HEK293 (cell line): ENCODE measurements at regions not wholly inside any gene's neighbourhood (a gene's known extent, or its start where the extent isn't known, plus 50 kb on each side); places are given as distances from the start of the nearest gene placed in this dataset.

ENCODE experiments used
- CTCF ChIA-PET: fragments of 350-600 bp; formaldehyde crosslinking; extraction: SDS; loops from one replicate; lab custom pipeline; 2021; ENCODE audit warnings: antibody characterized with exemption; lab: Yijun Ruan, JAX
- POLR2A ChIA-PET: fragments of 300-600 bp; formaldehyde crosslinking; extraction: SDS; loops from one replicate; lab custom pipeline; 2020; ENCODE audit warnings: antibody characterized with exemption, inconsistent platforms; lab: Yijun Ruan, JAX
- H3K27ac ChIP-seq: fragments of 200-500 bp; sonication (Bioruptor generic); 2 replicates; pipeline ENCODE4 v1.5.1; 2014; ENCODE audit warnings: low read depth, low read length, control low read depth, inconsistent platforms; ENCODE audit errors: extremely low read depth
- H3K36me3 ChIP-seq, 2 experiments: fragments of 200-500 bp in 1 of 2; sonication (Bioruptor generic) in 1 of 2; 1 replicate in 1 of 2; 2 replicates in 1 of 2; pipeline ENCODE4 v1.5.1; 2014 to 2017; ENCODE audit warnings: inconsistent platforms in 2 of 2, low read length in 2 of 2; ENCODE audit not compliant: control insufficient read depth in 2 of 2, insufficient read depth in 1 of 2
- H3K4me1 ChIP-seq: fragments of 200-500 bp; sonication (Bioruptor generic); 2 replicates; pipeline ENCODE4 v1.5.1; 2014; ENCODE audit warnings: mild to moderate bottlenecking, low read length, inconsistent platforms; ENCODE audit not compliant: control insufficient read depth, insufficient read depth
- H3K4me3 ChIP-seq: 2 replicates; pipeline ENCODE4 v1.5.1; 2011; ENCODE audit warnings: low read depth, mild to moderate bottlenecking, control low read depth, low read length, moderate library complexity
- H3K9me3 ChIP-seq: fragments of 200-500 bp; sonication (Bioruptor generic); 2 replicates; pipeline ENCODE4 v1.5.1; 2014; ENCODE audit warnings: low read depth, low read length, inconsistent platforms; ENCODE audit not compliant: control insufficient read depth, insufficient read depth
- BCL11B ChIP-seq: fragments of 450-650 bp; formaldehyde crosslinking; IDR thresholded peaks from 2 replicates; pipeline ENCODE4 v1.5.1; 2016; ENCODE audit warnings: low read depth, missing biosample characterization, missing genetic modification characterization
- BCL6B ChIP-seq: fragments of 450-650 bp; formaldehyde crosslinking; IDR thresholded peaks from 2 replicates; pipeline ENCODE4 v1.5.1; 2017; ENCODE audit warnings: missing biosample characterization, missing genetic modification characterization
- FEZF1 ChIP-seq: fragments of 450-650 bp; formaldehyde crosslinking; IDR thresholded peaks from 2 replicates; pipeline ENCODE4 v1.5.1; 2016; ENCODE audit warnings: missing biosample characterization, missing genetic modification characterization
- GFI1B ChIP-seq: fragments of 450-650 bp; formaldehyde crosslinking; IDR thresholded peaks from 2 replicates; pipeline ENCODE4 v1.5.1; 2016; ENCODE audit warnings: missing biosample characterization, missing genetic modification characterization
- HOXA7 ChIP-seq: sonication (generic); formaldehyde crosslinking; IDR thresholded peaks from 2 replicates; pipeline ENCODE4 v1.8.1; 2022; ENCODE audit warnings: missing genetic modification reagents, borderline replicate concordance
- KLF9 ChIP-seq: fragments of 450-650 bp; formaldehyde crosslinking; IDR thresholded peaks from 2 replicates; pipeline ENCODE4 v1.5.1; 2016; ENCODE audit warnings: missing biosample characterization, missing genetic modification characterization, low read depth
- MEIS1 ChIP-seq: sonication (generic); formaldehyde crosslinking; IDR thresholded peaks from 2 replicates; pipeline ENCODE4 v1.8.1; 2022; ENCODE audit warnings: missing genetic modification reagents, mild to moderate bottlenecking, borderline replicate concordance
- PRDM2 ChIP-seq: fragments of 450-650 bp; formaldehyde crosslinking; IDR thresholded peaks from 2 replicates; pipeline ENCODE4 v1.5.1; 2016; ENCODE audit warnings: missing biosample characterization, missing genetic modification characterization, borderline replicate concordance
- SCRT1 ChIP-seq: fragments of 450-650 bp; formaldehyde crosslinking; IDR thresholded peaks from 2 replicates; pipeline ENCODE4 v1.5.1; 2016; ENCODE audit warnings: missing biosample characterization, missing genetic modification characterization, borderline replicate concordance
- ZBTB6 ChIP-seq: fragments of 450-650 bp; formaldehyde crosslinking; IDR thresholded peaks from 2 replicates; pipeline ENCODE4 v1.5.1; 2017; ENCODE audit warnings: missing biosample characterization, missing genetic modification characterization
- ZNF175 ChIP-seq: fragments of 450-650 bp; formaldehyde crosslinking; IDR thresholded peaks from 2 replicates; pipeline ENCODE4 v1.5.1; 2016; ENCODE audit warnings: missing biosample characterization, missing genetic modification characterization
- ZNF248 ChIP-seq: fragments of 450-650 bp; formaldehyde crosslinking; IDR thresholded peaks from 2 replicates; pipeline ENCODE4 v1.5.1; 2017; ENCODE audit warnings: missing biosample characterization, missing genetic modification characterization
- ZNF555 ChIP-seq: fragments of 450-650 bp; formaldehyde crosslinking; conservative IDR thresholded peaks from 2 replicates; pipeline ENCODE4 v1.5.1; 2017; ENCODE audit warnings: missing biosample characterization, mild to moderate bottlenecking, missing genetic modification characterization, inconsistent platforms
- ZNF645 ChIP-seq: fragments of 450-650 bp; formaldehyde crosslinking; IDR thresholded peaks from 2 replicates; pipeline ENCODE4; 2016; ENCODE audit warnings: missing biosample characterization, missing genetic modification characterization
- ZNF747 ChIP-seq: fragments of 450-650 bp; formaldehyde crosslinking; IDR thresholded peaks from 2 replicates; pipeline ENCODE4 v1.5.1; 2016; ENCODE audit warnings: missing biosample characterization, missing genetic modification characterization
- ZNF785 ChIP-seq: fragments of 450-650 bp; formaldehyde crosslinking; IDR thresholded peaks from 2 replicates; pipeline ENCODE4 v1.5.1; 2016; ENCODE audit warnings: missing biosample characterization, missing genetic modification characterization
- ZSCAN23 ChIP-seq: fragments of 450-650 bp; formaldehyde crosslinking; IDR thresholded peaks from 2 replicates; pipeline ENCODE4 v1.5.1; 2016; ENCODE audit warnings: missing biosample characterization, missing genetic modification characterization
- ZXDB ChIP-seq: fragments of 450-650 bp; formaldehyde crosslinking; IDR thresholded peaks from 2 replicates; pipeline ENCODE4 v1.5.1; 2016; ENCODE audit warnings: missing biosample characterization, missing genetic modification characterization

- TF ChIP-seq PRDM2 (tag by site-specific recombination) (no peak), BCL6B (tag by site-specific recombination) (no peak), GFI1B (tag by site-specific recombination) (no peak), HOXA7 (CRISPR knock-in tag) (no peak), SCRT1 (no peak)
Observed at GRCh38 chr10:130994845-130995244, 316.7 kb downstream of the TCERG1L start (continued).

GRCh38 chr10:130997267-130998045 lies 314.1 kb downstream of the TCERG1L start:
- Histone ChIP-seq H3K27ac (no peak overlapping the region), H3K9me3 (no peaks in the 10 kb centered on the region), H3K4me1 (no peaks in the 10 kb centered on the region), H3K36me3 (no peaks in the 10 kb centered on the region), H3K4me3 (no peak overlapping the region)
- POLR2A ChIA-PET: no interaction called here
- TF ChIP-seq ZBTB6 (tag by site-specific recombination): no peak
- TF ChIP-seq BCL11B (tag by site-specific recombination): no peak
- no peak for TF ChIP-seq BCL6B (tag by site-specific recombination)
- no peak for TF ChIP-seq ZXDB (tag by site-specific recombination)
- TF ChIP-seq ZNF248 (tag by site-specific recombination): no peak
- TF ChIP-seq FEZF1 (tag by site-specific recombination): no peak
- no peak for TF ChIP-seq ZNF785 (tag by site-specific recombination)
- TF ChIP-seq ZNF645 (tag by site-specific recombination): no peak
- TF ChIP-seq ZNF555: no peak
- no peak for TF ChIP-seq ZNF175
- no peak for TF ChIP-seq ZSCAN23 (tag by site-specific recombination)
- TF ChIP-seq ZNF747 (tag by site-specific recombination): no peak
- no peak for TF ChIP-seq KLF9 (tag by site-specific recombination)
- no peak for TF ChIP-seq MEIS1 (CRISPR knock-in tag)
- CTCF ChIA-PET: no interaction called here
